ENCODE measurements at regions not wholly inside any gene's neighbourhood (a gene's known extent, or its start where the extent isn't known, plus 50 kb on each side); places are given as distances from the start of the nearest gene placed in this dataset.

DNA sequence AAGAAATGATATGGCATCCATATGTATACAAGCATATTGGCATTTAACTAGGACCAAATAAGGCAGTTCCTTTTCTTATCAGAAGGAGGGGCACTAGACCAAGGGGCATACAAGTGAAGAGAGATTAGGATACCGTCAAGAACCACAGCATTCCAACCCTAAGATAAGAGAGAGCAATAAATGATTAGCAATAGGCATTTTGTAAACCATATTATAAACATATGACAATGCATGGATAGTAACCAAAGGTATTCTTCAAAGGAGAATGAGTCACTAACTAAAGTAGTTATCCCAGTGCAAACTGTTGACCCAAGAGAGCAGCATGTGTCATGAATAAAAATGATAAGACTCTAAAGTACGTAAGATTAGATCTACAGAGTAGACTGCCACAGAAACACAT lies 500.9 kb upstream of the HTR2A start:
- no peaks in the 10 kb centered on the region for H3K36me3 ChIP-seq (ENCODE audit: control insufficient read depth in 2 of 2, extremely low read depth in 1 of 2, insufficient read depth in 2 of 2, low read length in 2 of 2)
- TF ChIP-seq EZH2 (IDR thresholded peaks at IDR 0.05; ENCODE audit: low read length): no peak
- TF ChIP-seq, protein P1, sequence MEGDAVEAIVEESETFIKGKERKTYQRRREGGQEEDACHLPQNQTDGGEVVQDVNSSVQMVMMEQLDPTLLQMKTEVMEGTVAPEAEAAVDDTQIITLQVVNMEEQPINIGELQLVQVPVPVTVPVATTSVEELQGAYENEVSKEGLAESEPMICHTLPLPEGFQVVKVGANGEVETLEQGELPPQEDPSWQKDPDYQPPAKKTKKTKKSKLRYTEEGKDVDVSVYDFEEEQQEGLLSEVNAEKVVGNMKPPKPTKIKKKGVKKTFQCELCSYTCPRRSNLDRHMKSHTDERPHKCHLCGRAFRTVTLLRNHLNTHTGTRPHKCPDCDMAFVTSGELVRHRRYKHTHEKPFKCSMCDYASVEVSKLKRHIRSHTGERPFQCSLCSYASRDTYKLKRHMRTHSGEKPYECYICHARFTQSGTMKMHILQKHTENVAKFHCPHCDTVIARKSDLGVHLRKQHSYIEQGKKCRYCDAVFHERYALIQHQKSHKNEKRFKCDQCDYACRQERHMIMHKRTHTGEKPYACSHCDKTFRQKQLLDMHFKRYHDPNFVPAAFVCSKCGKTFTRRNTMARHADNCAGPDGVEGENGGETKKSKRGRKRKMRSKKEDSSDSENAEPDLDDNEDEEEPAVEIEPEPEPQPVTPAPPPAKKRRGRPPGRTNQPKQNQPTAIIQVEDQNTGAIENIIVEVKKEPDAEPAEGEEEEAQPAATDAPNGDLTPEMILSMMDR (optimal IDR thresholded peaks at IDR 0.05 in 1 of 3, IDR thresholded peaks at IDR 0.05 in 1 of 3, conservative IDR thresholded peaks at IDR 0.05 in 1 of 3; ENCODE audit: extremely low read depth in 1 of 3, insufficient read depth in 2 of 3, low read length in 3 of 3): no peak
- H3K4me3 ChIP-seq (ENCODE audit: control insufficient read depth in 2 of 3, extremely low read depth in 1 of 3, insufficient read depth in 2 of 3, low read depth in 1 of 3, low read length in 3 of 3): no peak overlapping the region
- H3K4me2 ChIP-seq (ENCODE audit: control insufficient read depth, extremely low read depth, insufficient read depth, low read depth, low read length): no peak overlapping the region
- H3K4me1 ChIP-seq (ENCODE audit: control insufficient read depth, extremely low read depth, insufficient read depth, low read length): no peaks in the 10 kb centered on the region
- H2AFZ ChIP-seq (ENCODE audit: control insufficient read depth, low read length): no peak overlapping the region
- dilution Hi-C loops (cut with MboI; ENCODE audit: extremely low pct_ligation_motif_present, low sequenced_read_pairs): no loop called here
- FAIRE-seq (no peak), DNase-seq (ENCODE audit: low read depth, low spot score) (no peak)
- H3K79me2 ChIP-seq (ENCODE audit: control insufficient read depth, insufficient read depth, low read length): no peaks in the 10 kb centered on the region
- H3K9me3 ChIP-seq (ENCODE audit: control insufficient read depth, low read depth, low read length): no peaks in the 10 kb centered on the region
- H3K27me3 ChIP-seq (ENCODE audit: control insufficient read depth, extremely low read depth, insufficient read depth, low read length): no peaks in the 10 kb centered on the region
- H3K9me1 ChIP-seq (ENCODE audit: control insufficient read depth, extremely low read depth, insufficient read depth, low read length): no peaks in the 10 kb centered on the region
- H3K27ac ChIP-seq (ENCODE audit: control insufficient read depth, insufficient read depth, low read length): no peak overlapping the region
- no peak overlapping the region for H3K9ac ChIP-seq (ENCODE audit: control insufficient read depth, extremely low read depth, insufficient read depth, low read length)
- H4K20me1 ChIP-seq (ENCODE audit: control insufficient read depth, extremely low read depth, insufficient read depth, low read length): no peaks in the 10 kb centered on the region

DNA sequence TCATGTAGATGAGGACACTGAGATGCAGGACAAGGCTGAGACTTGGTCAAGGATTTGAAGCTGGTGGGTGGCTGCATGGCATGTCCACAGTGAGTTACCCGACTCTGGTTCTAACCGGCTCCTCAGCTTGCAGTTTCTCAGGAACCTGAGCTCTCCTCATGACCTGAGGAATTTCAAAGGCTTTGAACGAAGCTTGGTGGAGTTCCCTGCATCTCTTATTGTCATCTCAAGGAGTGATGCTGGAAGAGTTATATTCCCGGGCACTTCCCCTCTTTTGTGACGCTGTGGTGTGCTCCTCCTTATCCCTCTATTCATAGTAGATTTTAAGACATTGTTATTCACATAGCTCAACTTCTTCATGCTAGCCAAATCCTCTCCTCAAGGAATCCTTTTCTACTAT lies 500.1 kb upstream of the HTR2A start:
- FAIRE-seq (no peak), DNase-seq (ENCODE audit: low read depth, low spot score) (no peak)
- Histone ChIP-seq H3K9ac (ENCODE audit: control insufficient read depth, extremely low read depth, insufficient read depth, low read length) (no peak overlapping the region), H4K20me1 (ENCODE audit: control insufficient read depth, extremely low read depth, insufficient read depth, low read length) (no peaks in the 10 kb centered on the region), H2AFZ (ENCODE audit: control insufficient read depth, low read length) (no peak overlapping the region), H3K36me3 (ENCODE audit: control insufficient read depth in 2 of 2, extremely low read depth in 1 of 2, insufficient read depth in 2 of 2, low read length in 2 of 2) (no peaks in the 10 kb centered on the region), H3K9me1 (ENCODE audit: control insufficient read depth, extremely low read depth, insufficient read depth, low read length) (no peaks in the 10 kb centered on the region), H3K9me3 (ENCODE audit: control insufficient read depth, low read depth, low read length) (no peaks in the 10 kb centered on the region), H3K4me3 (ENCODE audit: control insufficient read depth in 2 of 3, extremely low read depth in 1 of 3, insufficient read depth in 2 of 3, low read depth in 1 of 3, low read length in 3 of 3) (no peak overlapping the region), H3K79me2 (ENCODE audit: control insufficient read depth, insufficient read depth, low read length) (no peaks in the 10 kb centered on the region), H3K4me2 (ENCODE audit: control insufficient read depth, extremely low read depth, insufficient read depth, low read depth, low read length) (no peak overlapping the region), H3K27ac (ENCODE audit: control insufficient read depth, insufficient read depth, low read length) (no peak overlapping the region), H3K27me3 (ENCODE audit: control insufficient read depth, extremely low read depth, insufficient read depth, low read length) (no peaks in the 10 kb centered on the region), H3K4me1 (ENCODE audit: control insufficient read depth, extremely low read depth, insufficient read depth, low read length) (no peaks in the 10 kb centered on the region)
- dilution Hi-C loops (cut with MboI; ENCODE audit: extremely low pct_ligation_motif_present, low sequenced_read_pairs): no loop called here
- TF ChIP-seq, protein P1 (optimal IDR thresholded peaks at IDR 0.05 in 1 of 3, IDR thresholded peaks at IDR 0.05 in 1 of 3, conservative IDR thresholded peaks at IDR 0.05 in 1 of 3; ENCODE audit: extremely low read depth in 1 of 3, insufficient read depth in 2 of 3, low read length in 3 of 3): no peak
- no peak for TF ChIP-seq EZH2 (IDR thresholded peaks at IDR 0.05; ENCODE audit: low read length)
